IPS-20b (cell line): ENCODE measurements at regions not wholly inside any gene's neighbourhood (a gene's known extent, or its start where the extent isn't known, plus 50 kb on each side); places are given as distances from the start of the nearest gene placed in this dataset.
"Not testable (repeated sequence)": the region's sequence is repeated elsewhere in the genome, so short reads cannot be mapped to it uniquely, and the experiment has no call there.

Experiments used
- H3K27ac ChIP-seq: one replicate; pipeline ENCODE4 v1.5.1; 2013; ENCODE audit warnings: low read length
- H3K27me3 ChIP-seq: 2 replicates; pipeline ENCODE4 v1.6.1; 2013; ENCODE audit warnings: mild to moderate bottlenecking, low read length, inconsistent platforms; ENCODE audit not compliant: insufficient read depth
- H3K36me3 ChIP-seq: 2 replicates; pipeline ENCODE4 v1.6.1; 2013; ENCODE audit warnings: low read depth, mild to moderate bottlenecking, inconsistent platforms, low read length, moderate library complexity; ENCODE audit not compliant: insufficient read depth
- H3K4me1 ChIP-seq: 2 replicates; pipeline ENCODE4 v1.6.1; 2013; ENCODE audit warnings: mild to moderate bottlenecking, control low read depth, inconsistent platforms, low read length, moderate library complexity; ENCODE audit not compliant: insufficient read depth
- H3K4me3 ChIP-seq: 2 replicates; pipeline ENCODE4 v1.5.1; 2013; ENCODE audit warnings: mild to moderate bottlenecking, low read length, inconsistent platforms
- H3K9ac ChIP-seq: 2 replicates; pipeline ENCODE4 v1.6.1; 2013; ENCODE audit warnings: low read depth, mild to moderate bottlenecking, inconsistent platforms, low read length, moderate library complexity
- H3K9me3 ChIP-seq: 2 replicates; pipeline ENCODE4 v1.6.1; 2013; ENCODE audit warnings: mild to moderate bottlenecking, low read depth, low read length, inconsistent platforms; ENCODE audit not compliant: insufficient read depth

GRCh38 chr14:76705214-76705613 is 56.1 kb upstream of the VASH1 start:
- Histone ChIP-seq H3K4me3 (no peak overlapping the region), H3K4me1 (no peaks in the 10 kb centered on the region), H3K27me3 (no peaks in the 10 kb centered on the region), H3K9ac (no peak overlapping the region), H3K9me3 (no peaks in the 10 kb centered on the region), H3K27ac (no peak overlapping the region), H3K36me3 (no peaks in the 10 kb centered on the region)

GRCh38 chr14:76706207-76706606 is 55.1 kb upstream of the VASH1 start:
- not testable (repeated sequence) for H3K27ac ChIP-seq, H3K4me3 ChIP-seq, H3K9ac ChIP-seq, H3K27me3 ChIP-seq, H3K4me1 ChIP-seq, H3K36me3 ChIP-seq, H3K9me3 ChIP-seq

- H3K36me3 ChIP-seq = no peaks in the 10 kb centered on the region
- no peaks in the 10 kb centered on the region for H3K4me1 ChIP-seq
- H3K4me3 ChIP-seq = no peak overlapping the region
- H3K9ac ChIP-seq = no peak overlapping the region
- H3K27me3 ChIP-seq = no peaks in the 10 kb centered on the region
- H3K9me3 ChIP-seq = no peaks in the 10 kb centered on the region
- no peak overlapping the region for H3K27ac ChIP-seq
These were observed 54.5 kb upstream of the VASH1 start for GRCh38 chr14:76706811-76707210.

DNA sequence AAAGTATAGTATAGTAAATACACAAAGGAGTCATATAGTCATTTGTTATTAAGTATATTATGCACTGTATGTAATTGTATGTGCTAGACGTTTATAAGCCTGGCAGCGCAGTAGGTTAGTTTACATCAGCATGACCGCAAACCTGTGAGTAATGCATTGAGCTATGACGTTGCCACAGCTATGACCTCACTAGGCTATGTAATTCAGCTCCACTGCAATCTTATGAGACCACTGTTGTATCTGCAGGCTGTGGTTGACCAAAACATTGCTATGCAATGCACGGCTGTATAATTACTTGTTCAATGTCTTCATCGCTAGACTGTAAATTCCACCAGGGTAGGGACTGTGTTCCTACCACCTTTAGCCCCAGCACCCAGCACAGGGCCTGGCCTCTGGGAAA is 53.2 kb upstream of the VASH1 start:
- Histone ChIP-seq H3K4me1 (no peaks in the 10 kb centered on the region), H3K36me3 (no peaks in the 10 kb centered on the region), H3K4me3 (no peak overlapping the region), H3K9me3 (no peaks in the 10 kb centered on the region), H3K27me3 (no peaks in the 10 kb centered on the region), H3K9ac (no peak overlapping the region), H3K27ac (no peak overlapping the region)

- Histone ChIP-seq H3K27me3 (no peaks in the 10 kb centered on the region), H3K4me1 (no peaks in the 10 kb centered on the region), H3K36me3 (no peaks in the 10 kb centered on the region), H3K4me3 (no peak overlapping the region), H3K9me3 (no peaks in the 10 kb centered on the region), H3K27ac (no peak overlapping the region), H3K9ac (no peak overlapping the region)
These were observed 52.5 kb upstream of the VASH1 start for GRCh38 chr14:76708771-76709170.

DNA sequence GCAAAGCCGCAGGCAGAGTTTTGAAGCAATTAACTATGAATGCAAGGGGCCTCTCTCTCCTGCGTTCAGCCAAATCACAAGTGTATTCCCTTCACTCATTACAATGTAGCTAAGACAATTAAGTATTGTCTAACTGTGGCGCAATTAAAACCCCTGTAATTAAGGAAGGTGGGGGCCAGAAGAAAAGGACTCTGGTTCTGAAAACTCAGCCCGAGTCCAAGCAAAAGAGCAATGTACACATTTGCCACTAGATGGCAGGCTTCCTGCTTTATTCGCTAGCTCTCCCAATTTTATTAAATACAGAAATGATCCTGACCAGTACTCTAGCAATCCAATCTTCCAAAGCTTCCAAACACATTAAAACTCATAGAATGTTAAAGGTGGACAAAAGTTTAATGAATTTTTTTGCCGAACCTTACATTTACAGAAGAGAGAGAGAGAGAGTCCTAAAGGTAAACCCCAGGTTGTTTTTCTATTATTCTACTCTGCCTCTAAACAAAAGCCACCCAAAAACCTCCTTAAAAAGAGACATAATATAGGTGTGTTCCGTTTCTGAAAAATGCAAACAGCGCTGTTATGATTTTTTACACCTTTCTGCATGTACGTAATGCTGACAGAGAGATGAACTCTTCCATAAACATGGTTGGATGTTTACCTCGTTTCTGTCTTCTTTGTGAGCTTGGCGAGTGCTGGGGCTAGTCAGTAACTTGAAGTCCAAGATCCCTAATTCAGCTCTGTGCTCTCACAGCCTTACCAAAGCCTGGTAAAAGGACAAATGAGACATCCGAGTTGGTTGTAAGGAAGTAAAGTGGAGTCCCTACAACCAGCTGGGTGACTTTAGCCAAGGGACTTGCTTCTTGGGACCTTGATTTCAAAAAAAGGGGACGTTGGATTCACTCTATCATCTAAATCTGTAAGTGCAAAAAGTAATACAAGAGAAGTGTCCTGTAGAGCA is 50.9 kb upstream of the VASH1 start:
- no peaks in the 10 kb centered on the region for H3K27me3 ChIP-seq
- H3K4me3 ChIP-seq = no peak overlapping the region
- H3K27ac ChIP-seq = no peak overlapping the region
- H3K9me3 ChIP-seq = no peaks in the 10 kb centered on the region
- no peaks in the 10 kb centered on the region for H3K36me3 ChIP-seq
- no peaks in the 10 kb centered on the region for H3K4me1 ChIP-seq
- H3K9ac ChIP-seq = no peak overlapping the region
